ENCODE measurements at regions not wholly inside any gene's neighbourhood (a gene's known extent, or its start where the extent isn't known, plus 50 kb on each side); places are given as distances from the start of the nearest gene placed in this dataset.

GRCh38 chr16:77033516-77033915, 157.5 kb upstream of the MON1B start:
- TF ChIP-seq PATZ1 (CRISPR knock-in tag; IDR thresholded peaks at IDR 0.05; ENCODE audit: borderline replicate concordance) (no peak), RARB (CRISPR knock-in tag; IDR thresholded peaks at IDR 0.05) (no peak), TSHZ2 (CRISPR knock-in tag; IDR thresholded peaks at IDR 0.05) (no peak)

Measured in SK-N-SH treated with all-trans-retinoic acid at 6 μM for 48 hours (cell line).